ENCODE measurements at regions not wholly inside any gene's neighbourhood (a gene's known extent, or its start where the extent isn't known, plus 50 kb on each side); places are given as distances from the start of the nearest gene placed in this dataset.

DNA sequence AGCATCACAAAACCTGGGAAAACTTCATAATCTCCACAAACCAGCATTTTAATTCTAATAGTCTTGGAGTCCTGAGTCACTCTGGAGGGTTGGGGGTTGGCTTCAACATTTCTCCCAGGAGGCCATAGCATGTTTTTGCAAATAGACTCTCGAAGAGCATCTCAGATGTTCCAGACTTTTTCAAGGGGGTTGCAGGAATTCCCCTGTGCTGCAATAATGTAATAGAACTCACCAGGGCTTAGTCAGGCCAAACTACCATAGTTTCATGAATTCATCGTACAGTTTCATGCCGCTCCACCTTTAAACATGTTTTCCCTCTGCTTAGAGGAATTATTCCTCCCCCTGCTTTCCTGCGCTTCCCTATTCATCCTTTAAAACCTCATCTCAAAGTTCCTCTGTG, 499.5 kb upstream of the KLF4 start:
- no peak for ATAC-seq
- Histone ChIP-seq H2AFZ (ENCODE audit: low read depth, low read length, poor library complexity, severe bottlenecking) (no peak overlapping the region), H4K20me1 (ENCODE audit: insufficient read depth) (no peaks in the 10 kb centered on the region), H3K36me3 (ENCODE audit: control insufficient read depth in 1 of 2, insufficient read depth in 2 of 2, low read length in 2 of 2) (no peaks in the 10 kb centered on the region), H3K9ac (ENCODE audit: low read length) (no peak overlapping the region), H3K27ac (ENCODE audit: low read depth, low read length) (no peak overlapping the region), H3K27me3 (ENCODE audit: insufficient read depth, low read length) (no peaks in the 10 kb centered on the region), H3K4me2 (ENCODE audit: low read length) (no peak overlapping the region), H3K9me2 (ENCODE audit: insufficient read depth) (no peaks in the 10 kb centered on the region), H3K4me1 (ENCODE audit: control insufficient read depth in 1 of 2, insufficient read depth in 2 of 2, low read length in 2 of 2) (no peaks in the 10 kb centered on the region), H3K4me3 (replicated peaks in 1 of 2; ENCODE audit: low read depth in 1 of 2, low read length in 2 of 2) (no peak overlapping the region), H3K79me2 (ENCODE audit: insufficient read depth, low read length) (no peaks in the 10 kb centered on the region), H3K9me3 (ENCODE audit: control insufficient read depth in 1 of 2, insufficient read depth in 1 of 2, low read depth in 1 of 2, low read length in 2 of 2) (no peaks in the 10 kb centered on the region)
- ChIA-PET POLR2A (no interaction called here), CTCF (no interaction called here), RAD21 (ENCODE audit: low non-redundant PET in 1 of 2, low total read pairs in 2 of 2, uncharacterized antibody in 2 of 2, unreplicated experiment in 2 of 2) (no interaction called here)
- no TSS peak for BruUV-seq (replicated peaks)
- TF ChIP-seq CEBPB (IDR thresholded peaks at IDR 0.05; ENCODE audit: low read depth) (no peak), ELF1 (IDR thresholded peaks at IDR 0.05; ENCODE audit: borderline replicate concordance, low read depth) (no peak), ZNF274 (IDR thresholded peaks at IDR 0.05; ENCODE audit: low read depth, low read length) (no peak), EGR1 (IDR thresholded peaks at IDR 0.05; ENCODE audit: low read depth) (no peak), EZH2 (IDR thresholded peaks at IDR 0.05) (no peak), SP1 (IDR thresholded peaks at IDR 0.05; ENCODE audit: low read depth) (no peak), POLR2AphosphoS5 (IDR thresholded peaks at IDR 0.05; ENCODE audit: low read depth, low read length) (no peak), EZH2phosphoT487 (IDR thresholded peaks at IDR 0.05; ENCODE audit: borderline replicate concordance) (no peak)
- TF ChIP-seq, protein P1, sequence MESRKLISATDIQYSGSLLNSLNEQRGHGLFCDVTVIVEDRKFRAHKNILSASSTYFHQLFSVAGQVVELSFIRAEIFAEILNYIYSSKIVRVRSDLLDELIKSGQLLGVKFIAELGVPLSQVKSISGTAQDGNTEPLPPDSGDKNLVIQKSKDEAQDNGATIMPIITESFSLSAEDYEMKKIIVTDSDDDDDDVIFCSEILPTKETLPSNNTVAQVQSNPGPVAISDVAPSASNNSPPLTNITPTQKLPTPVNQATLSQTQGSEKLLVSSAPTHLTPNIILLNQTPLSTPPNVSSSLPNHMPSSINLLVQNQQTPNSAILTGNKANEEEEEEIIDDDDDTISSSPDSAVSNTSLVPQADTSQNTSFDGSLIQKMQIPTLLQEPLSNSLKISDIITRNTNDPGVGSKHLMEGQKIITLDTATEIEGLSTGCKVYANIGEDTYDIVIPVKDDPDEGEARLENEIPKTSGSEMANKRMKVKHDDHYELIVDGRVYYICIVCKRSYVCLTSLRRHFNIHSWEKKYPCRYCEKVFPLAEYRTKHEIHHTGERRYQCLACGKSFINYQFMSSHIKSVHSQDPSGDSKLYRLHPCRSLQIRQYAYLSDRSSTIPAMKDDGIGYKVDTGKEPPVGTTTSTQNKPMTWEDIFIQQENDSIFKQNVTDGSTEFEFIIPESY (IDR thresholded peaks at IDR 0.05; ENCODE audit: extremely low read depth, insufficient replicate concordance, low read length): no peak
- intact Hi-C loops (cut with micrococcal nuclease): no loop called here
- no peak for DNase-seq (ENCODE audit: low read depth, low spot score)

DNA sequence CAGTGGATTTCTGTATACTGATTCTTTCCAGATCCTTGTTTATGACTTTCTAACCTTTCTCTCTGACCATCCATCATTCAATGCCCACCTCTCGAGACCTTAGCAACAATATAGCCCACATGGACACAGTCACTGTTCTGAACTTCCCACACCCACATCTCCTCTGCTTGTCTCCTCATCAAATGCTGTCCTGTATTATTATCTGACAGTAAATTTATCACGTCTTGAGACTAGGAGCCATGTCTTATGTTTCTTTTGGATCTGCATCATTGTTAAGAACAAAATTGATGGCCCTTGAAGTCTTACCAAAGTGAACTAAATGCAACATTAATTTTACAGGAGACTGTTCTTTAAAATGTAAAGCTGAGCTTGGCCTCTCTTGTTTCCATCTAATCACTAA, 495.4 kb upstream of the KLF4 start:
- DNase-seq (ENCODE audit: low read depth, low spot score) (no peak), ATAC-seq (no peak)
- TF ChIP-seq, protein P1 (IDR thresholded peaks at IDR 0.05; ENCODE audit: extremely low read depth, insufficient replicate concordance, low read length): no peak
- TF ChIP-seq ELF1 (IDR thresholded peaks at IDR 0.05; ENCODE audit: borderline replicate concordance, low read depth) (no peak), EZH2phosphoT487 (IDR thresholded peaks at IDR 0.05; ENCODE audit: borderline replicate concordance) (no peak), YY1 (IDR thresholded peaks at IDR 0.05; ENCODE audit: extremely low read depth, insufficient replicate concordance, low read depth, low read length) (no peak), SRF (IDR thresholded peaks at IDR 0.05; ENCODE audit: low read depth) (no peak), ZFX (IDR thresholded peaks at IDR 0.05) (no peak), EZH2 (IDR thresholded peaks at IDR 0.05) (no peak)
- no peak overlapping the region for H2AFZ ChIP-seq (ENCODE audit: low read depth, low read length, poor library complexity, severe bottlenecking)
- no peaks in the 10 kb centered on the region for H3K9me3 ChIP-seq (ENCODE audit: control insufficient read depth in 1 of 2, insufficient read depth in 1 of 2, low read depth in 1 of 2, low read length in 2 of 2)
- ChIA-PET POLR2A (interaction anchor here (0.7 kb wide), 1 partner anchor 10 kb away, joined by 4 read pairs; no protein-coding TSS in a partner anchor), CTCF (no interaction called here), RAD21 (ENCODE audit: low non-redundant PET in 1 of 2, low total read pairs in 2 of 2, uncharacterized antibody in 2 of 2, unreplicated experiment in 2 of 2) (no interaction called here)
- H3K4me3 ChIP-seq (replicated peaks in 1 of 2; ENCODE audit: low read depth in 1 of 2, low read length in 2 of 2): no peak overlapping the region
- intact Hi-C loops (cut with micrococcal nuclease): no loop called here
- H3K9me2 ChIP-seq (ENCODE audit: insufficient read depth): peaks cover 3% of the 10 kb centered on the region; the same call in 1 of the 2 replicates
- no peak overlapping the region for H3K9ac ChIP-seq (ENCODE audit: low read length)
- no TSS peak for BruUV-seq (replicated peaks)
- H3K79me2 ChIP-seq (ENCODE audit: insufficient read depth, low read length): no peaks in the 10 kb centered on the region
- H3K27me3 ChIP-seq (ENCODE audit: insufficient read depth, low read length): no peaks in the 10 kb centered on the region
- 0 out of 4 replicates have a peak, but pooled peaks cover 0 to 4% of the 10 kb centered on the region in 2 experiments for H3K4me1 ChIP-seq (ENCODE audit: control insufficient read depth in 1 of 2, insufficient read depth in 2 of 2, low read length in 2 of 2)
- H3K4me2 ChIP-seq (ENCODE audit: low read length): no peak overlapping the region
- H3K36me3 ChIP-seq (ENCODE audit: control insufficient read depth in 1 of 2, insufficient read depth in 2 of 2, low read length in 2 of 2): no peaks in the 10 kb centered on the region
- H3K27ac ChIP-seq (ENCODE audit: low read depth, low read length): no peak overlapping the region
- no peaks in the 10 kb centered on the region for H4K20me1 ChIP-seq (ENCODE audit: insufficient read depth)

All from HCT116 (cell line).